CD14-positive monocyte (primary cell): ENCODE measurements at regions not wholly inside any gene's neighbourhood (a gene's known extent, or its start where the extent isn't known, plus 50 kb on each side); places are given as distances from the start of the nearest gene placed in this dataset.

ENCODE experiments used
- DNase-seq, 3 donors: peaks; one replicate each; pipeline ENCODE4 v3.0.0-alpha.2; 2011 to 2022
- H2AFZ ChIP-seq: 2 replicates; pipeline ENCODE4 v1.6.0; 2012; ENCODE audit warnings: mild to moderate bottlenecking, low read depth, low read length, inconsistent platforms; ENCODE audit not compliant: insufficient read depth, poor library complexity, severe bottlenecking
- H3K27ac ChIP-seq, 2 donors: 1 replicate in 1 of 2; 2 replicates in 1 of 2; pipeline ENCODE4 v1.5.1; 2012 to 2013; ENCODE audit warnings: low read length in 2 of 2, control low read depth in 1 of 2, inconsistent platforms in 1 of 2, low read depth in 1 of 2, mild to moderate bottlenecking in 1 of 2
- H3K27me3 ChIP-seq, 2 donors: one replicate each; pipeline versions ENCODE4 v1.6.0 to v1.6.1; 2011 to 2013; ENCODE audit warnings: low read length in 2 of 2; ENCODE audit not compliant: control insufficient read depth in 2 of 2, insufficient read depth in 2 of 2
- H3K36me3 ChIP-seq, 2 donors: replicated peaks in 1 of 2; 1 replicate in 1 of 2; 2 replicates in 1 of 2; pipeline versions ENCODE4 v1.5.1 to v1.6.1; 2012 to 2013; ENCODE audit warnings: low read length in 2 of 2, control low read depth in 1 of 2, inconsistent platforms in 1 of 2, mild to moderate bottlenecking in 1 of 2; ENCODE audit not compliant: insufficient read depth in 2 of 2, control insufficient read depth in 1 of 2
- H3K4me1 ChIP-seq, 2 donors: 1 replicate in 1 of 2; 2 replicates in 1 of 2; pipeline versions ENCODE4 v1.5.1 to v1.6.1; 2012 to 2013; ENCODE audit warnings: low read length in 2 of 2, control low read depth in 1 of 2, inconsistent platforms in 1 of 2, mild to moderate bottlenecking in 1 of 2, moderate library complexity in 1 of 2; ENCODE audit not compliant: insufficient read depth in 2 of 2, control insufficient read depth in 1 of 2
- H3K4me2 ChIP-seq: replicated peaks from 2 replicates; pipeline ENCODE3; 2012; ENCODE audit warnings: low read length, moderate library complexity, mild to moderate bottlenecking; ENCODE audit not compliant: poor library complexity, severe bottlenecking; ENCODE audit errors: extremely low read depth
- H3K4me3 ChIP-seq, 3 experiments: fragments of 200-600 bp in 1 of 3; sonication (generic) in 1 of 3; replicated peaks in 1 of 3; 1 replicate in 2 of 3; 2 replicates in 1 of 3; pipeline ENCODE4 v1.5.1; 2011 to 2013; ENCODE audit warnings: low read length in 3 of 3, mild to moderate bottlenecking in 3 of 3, control low read depth in 2 of 3, low read depth in 2 of 3, inconsistent platforms in 1 of 3, moderate library complexity in 1 of 3
- H3K79me2 ChIP-seq: 2 replicates; pipeline ENCODE4 v1.6.0; 2012; ENCODE audit warnings: mild to moderate bottlenecking, control low read depth, inconsistent platforms, low read length, moderate library complexity; ENCODE audit not compliant: insufficient read depth
- H3K9ac ChIP-seq: 2 replicates; pipeline ENCODE4 v1.6.0; 2017; ENCODE audit warnings: low read length, mild to moderate bottlenecking; ENCODE audit not compliant: insufficient read depth, poor library complexity, severe bottlenecking
- H3K9me3 ChIP-seq, 2 donors: replicated peaks in 1 of 2; 1 replicate in 1 of 2; 2 replicates in 1 of 2; pipeline versions ENCODE4 v1.5.1 to v1.6.1; 2012 to 2013; ENCODE audit warnings: low read length in 2 of 2, control low read depth in 1 of 2; ENCODE audit not compliant: control insufficient read depth in 1 of 2, insufficient read depth in 1 of 2
- H4K20me1 ChIP-seq: 2 replicates; pipeline ENCODE4 v1.6.0; 2012; ENCODE audit warnings: mild to moderate bottlenecking, low read length, control low read depth, moderate library complexity; ENCODE audit not compliant: insufficient read depth
- H3K27ac Mint-ChIP-seq, 7 donors: one replicate each; pipeline ENCODE4 v1.8.0; 2020; ENCODE audit warnings: mild to moderate bottlenecking in 7 of 7, mixed read lengths in 7 of 7, moderate library complexity in 6 of 7, inconsistent platforms in 2 of 7
- H3K27me3 Mint-ChIP-seq, 3 donors: one replicate each; pipeline ENCODE4 v1.8.0; 2021 to 2022; ENCODE audit warnings: low read depth in 3 of 3, mild to moderate bottlenecking in 3 of 3, mixed read lengths in 3 of 3, moderate library complexity in 3 of 3, inconsistent platforms in 1 of 3
- H3K36me3 Mint-ChIP-seq, 2 donors: one replicate each; pipeline ENCODE4 v1.8.0; 2020; ENCODE audit warnings: mixed read lengths in 2 of 2, inconsistent platforms in 1 of 2, mild to moderate bottlenecking in 1 of 2
- H3K4me1 Mint-ChIP-seq: one replicate; pipeline ENCODE4 v1.8.0; 2020; ENCODE audit warnings: mild to moderate bottlenecking, mixed read lengths
- H3K4me3 Mint-ChIP-seq, 2 donors: one replicate each; pipeline ENCODE4 v1.8.0; 2020; ENCODE audit warnings: mild to moderate bottlenecking in 2 of 2, mixed read lengths in 2 of 2, moderate library complexity in 1 of 2
- H3K9me3 Mint-ChIP-seq, 7 donors: one replicate each; pipeline ENCODE4 v1.8.0; 2020 to 2022; ENCODE audit warnings: mixed read lengths in 7 of 7, mild to moderate bottlenecking in 6 of 7, moderate library complexity in 6 of 7, inconsistent platforms in 2 of 7
- CTCF ChIP-seq: fragments of 200-600 bp; IDR thresholded peaks from one replicate; pipeline ENCODE4 v1.8.0; 2022; ENCODE audit warnings: antibody characterized with exemption, mild to moderate bottlenecking
- WGBS: methylation state at CpG from one replicate; pipeline ENCODE4 v1.1.5; 2013; ENCODE audit warnings: missing lambda C conversion rate; ENCODE audit not compliant: insufficient coverage; 5-methylcytosine and 5-hydroxymethylcytosine counted together
- intact Hi-C, 2 donors: fragments of 100-400 bp; cut with micrococcal nuclease; formaldehyde crosslinking; loops; one replicate each; pipeline versions ENCODE4 v1.15.0 to v1.15.1; 2023

- H3K27ac Mint-ChIP-seq: no peak overlapping the region
- no peak overlapping the region for H3K4me3 ChIP-seq
- H3K36me3 ChIP-seq: no peaks in the 10 kb centered on the region
- no peak overlapping the region for H3K4me2 ChIP-seq
- TF ChIP-seq CTCF: no peak
- no peak overlapping the region for H3K9ac ChIP-seq
- no peak overlapping the region for H3K4me3 Mint-ChIP-seq
- no peaks in the 10 kb centered on the region for H3K4me1 Mint-ChIP-seq
- peaks cover 4 to 8% (median 5%) of the 10 kb centered on the region in 3 donors for H3K27me3 Mint-ChIP-seq
- H2AFZ ChIP-seq: no peak overlapping the region
- no peaks in the 10 kb centered on the region for H3K79me2 ChIP-seq
- H4K20me1 ChIP-seq: no peaks in the 10 kb centered on the region
- DNase-seq: no peak
- H3K36me3 Mint-ChIP-seq: no peaks in the 10 kb centered on the region
- H3K27ac ChIP-seq: no peak overlapping the region
- H3K9me3 Mint-ChIP-seq: no peaks in the 10 kb centered on the region
- H3K27me3 ChIP-seq: no peaks in the 10 kb centered on the region
- intact Hi-C loops: no loop called here
- H3K9me3 ChIP-seq: no peaks in the 10 kb centered on the region
- 96% methylated on average over 16 of the region's 18 CpGs for WGBS
- no peaks in the 10 kb centered on the region for H3K4me1 ChIP-seq
Measured at GRCh38 chr15:98562331-98562937, 85.9 kb upstream of the IGF1R start.

- Histone ChIP-seq H3K4me3 (no peak overlapping the region), H2AFZ (no peak overlapping the region), H3K4me2 (no peak overlapping the region), H3K36me3 (no peaks in the 10 kb centered on the region), H3K79me2 (no peaks in the 10 kb centered on the region), H4K20me1 (no peaks in the 10 kb centered on the region), H3K9ac (no peak overlapping the region), H3K9me3 (no peaks in the 10 kb centered on the region), H3K27ac (no peak overlapping the region), H3K27me3 (peaks cover 0 to 2% of the 10 kb centered on the region in 2 donors), H3K4me1 (no peaks in the 10 kb centered on the region)
- no peaks in the 10 kb centered on the region for H3K9me3 Mint-ChIP-seq
- WGBS: 94% methylated on average over 12 of the region's 12 CpGs
- no peaks in the 10 kb centered on the region for H3K4me1 Mint-ChIP-seq
- no peak overlapping the region for H3K4me3 Mint-ChIP-seq
- no peak overlapping the region for H3K27ac Mint-ChIP-seq
- peaks cover 5 to 8% (median 8%) of the 10 kb centered on the region in 3 donors for H3K27me3 Mint-ChIP-seq
- no peak for DNase-seq
- TF ChIP-seq CTCF: no peak
- intact Hi-C loops: no loop called here
- H3K36me3 Mint-ChIP-seq: no peaks in the 10 kb centered on the region
Measured at GRCh38 chr15:98565566-98565965, 82.8 kb upstream of the IGF1R start.
